ACC112 (cell line): ENCODE measurements at regions not wholly inside any gene's neighbourhood (a gene's known extent, or its start where the extent isn't known, plus 50 kb on each side); places are given as distances from the start of the nearest gene placed in this dataset.
A peak's percentile ranks its signal among the peaks of the same experiment; 100 is the strongest.
"Not testable (repeated sequence)": the region's sequence is repeated elsewhere in the genome, so short reads cannot be mapped to it uniquely, and the experiment has no call there.

Experiments used
- H2AFZ ChIP-seq: fragments of 200-600 bp; sonication (generic); one replicate; pipeline ENCODE4 v1.6.0; 2017; ENCODE audit warnings: antibody characterized with exemption, low read length; ENCODE audit not compliant: unreplicated experiment
- H3K27ac ChIP-seq: fragments of 200-600 bp; sonication (generic); 2 replicates; pipeline ENCODE4 v1.5.1; 2014; ENCODE audit warnings: low read depth, mild to moderate bottlenecking, antibody characterized with exemption, low read length, moderate library complexity
- H3K27me3 ChIP-seq: fragments of 200-600 bp; sonication (generic); 2 replicates; pipeline ENCODE4 v1.6.1; 2014; ENCODE audit warnings: mild to moderate bottlenecking, antibody characterized with exemption, low read length, moderate library complexity, mixed read lengths; ENCODE audit not compliant: insufficient read depth
- H3K36me3 ChIP-seq: fragments of 200-600 bp; sonication (generic); 2 replicates; pipeline ENCODE4 v1.6.1; 2016; ENCODE audit warnings: mild to moderate bottlenecking, antibody characterized with exemption, low read length, moderate library complexity, mixed read lengths; ENCODE audit not compliant: insufficient read depth
- H3K4me1 ChIP-seq: fragments of 200-600 bp; sonication (generic); one replicate; pipeline ENCODE4 v1.6.1; 2016; ENCODE audit warnings: low read length, mixed read lengths; ENCODE audit not compliant: insufficient read depth, unreplicated experiment, control insufficient read depth
- H3K4me3 ChIP-seq: fragments of 200-600 bp; sonication (generic); 2 replicates; pipeline ENCODE4 v1.5.1; 2014; ENCODE audit warnings: mild to moderate bottlenecking, low read depth, low read length
- H3K79me2 ChIP-seq: fragments of 200-600 bp; sonication (generic); one replicate; pipeline ENCODE4 v1.6.0; 2016; ENCODE audit warnings: low read length; ENCODE audit not compliant: control insufficient read depth, unreplicated experiment, insufficient read depth

DNA sequence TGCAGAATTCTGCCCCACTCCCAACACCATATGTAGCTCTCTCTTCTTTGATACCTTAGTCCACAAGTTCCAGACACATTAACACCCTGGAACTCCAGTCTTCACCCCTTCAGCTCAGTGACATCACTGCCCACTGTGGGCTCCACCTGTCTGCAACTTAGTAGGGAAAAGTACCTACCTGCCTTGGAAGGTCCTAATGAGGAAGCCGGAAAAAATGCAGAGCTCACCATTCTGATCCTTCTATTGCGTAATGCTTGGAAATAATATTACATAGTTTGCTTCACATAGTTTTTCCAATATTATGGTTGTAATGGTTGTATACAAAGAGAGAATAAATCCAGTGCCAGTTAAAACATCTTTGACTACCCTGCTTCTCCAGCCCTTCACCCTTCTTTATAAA is 738.4 kb downstream of the RNF144A start:
- no peak overlapping the region for H3K27ac ChIP-seq
- no peaks in the 10 kb centered on the region for H3K79me2 ChIP-seq
- H2AFZ ChIP-seq: no peak overlapping the region
- no peaks in the 10 kb centered on the region for H3K27me3 ChIP-seq
- H3K4me1 ChIP-seq: no peaks in the 10 kb centered on the region
- H3K4me3 ChIP-seq: no peak overlapping the region
- no peaks in the 10 kb centered on the region for H3K36me3 ChIP-seq

DNA sequence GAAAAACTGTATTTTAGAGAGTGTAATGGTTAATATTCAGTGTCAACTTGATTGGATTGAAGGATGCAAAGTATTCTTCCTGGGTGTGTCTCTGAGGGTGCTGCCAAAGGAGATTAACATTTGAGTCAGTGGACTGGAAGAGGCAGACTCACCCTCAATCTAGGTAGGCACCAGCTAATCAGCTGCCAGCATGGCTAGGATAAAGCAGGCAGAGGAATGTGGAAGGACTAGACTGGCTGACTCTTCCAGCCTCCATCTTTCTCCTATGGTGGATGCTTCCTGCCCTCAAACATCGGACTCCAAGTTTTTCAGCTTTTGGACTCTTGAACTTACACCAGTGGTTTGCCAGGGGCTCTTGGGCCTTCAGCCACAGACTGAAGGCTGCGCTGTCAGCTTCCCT is 740.3 kb downstream of the RNF144A start:
- not testable (repeated sequence) for H2AFZ ChIP-seq, H3K4me3 ChIP-seq, H3K79me2 ChIP-seq, H3K36me3 ChIP-seq, H3K27me3 ChIP-seq, H3K4me1 ChIP-seq, H3K27ac ChIP-seq

DNA sequence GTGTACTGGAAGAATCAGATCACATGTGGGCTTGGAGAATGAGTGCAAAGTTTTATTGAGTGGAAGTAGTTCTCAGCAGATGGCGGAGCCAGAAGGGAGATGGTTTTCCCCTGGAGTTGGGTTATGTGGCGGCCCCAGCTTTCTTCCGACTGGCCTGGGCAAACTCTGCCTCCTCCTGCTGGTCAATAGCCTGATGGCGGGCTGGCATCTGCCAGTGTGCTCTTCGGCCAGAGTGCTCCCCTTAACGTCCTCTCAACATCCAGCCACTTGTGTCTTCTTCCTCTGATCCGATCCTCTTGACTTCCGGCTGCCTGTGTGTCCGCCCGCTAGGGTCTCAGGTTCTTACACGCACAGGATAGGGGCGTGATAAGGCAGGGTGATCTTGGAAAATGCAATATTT is 741.3 kb downstream of the RNF144A start:
- no peak overlapping the region for H3K27ac ChIP-seq
- no peaks in the 10 kb centered on the region for H3K36me3 ChIP-seq
- no peak overlapping the region for H2AFZ ChIP-seq
- no peaks in the 10 kb centered on the region for H3K4me1 ChIP-seq
- no peak overlapping the region for H3K4me3 ChIP-seq
- H3K27me3 ChIP-seq: no peaks in the 10 kb centered on the region
- no peaks in the 10 kb centered on the region for H3K79me2 ChIP-seq

DNA sequence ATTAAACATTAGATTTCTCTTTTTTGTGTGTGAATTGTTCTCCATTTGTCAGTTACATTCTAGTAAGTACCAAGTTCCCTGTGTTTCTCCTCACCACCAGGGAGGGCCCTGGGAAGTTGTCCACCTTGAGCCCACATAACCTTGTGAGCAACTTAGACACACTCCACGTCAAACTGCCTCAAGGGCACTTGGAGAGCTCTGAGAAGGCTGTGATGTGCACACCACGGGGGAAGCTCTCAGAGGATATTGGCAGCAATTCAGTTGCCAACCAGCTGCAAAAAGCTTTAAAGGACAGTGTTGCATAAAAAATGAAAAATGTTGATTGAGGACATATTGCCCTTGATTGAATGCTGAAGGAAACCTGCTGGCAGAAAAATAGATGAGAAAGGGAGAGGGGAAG is 743.6 kb downstream of the RNF144A start:
- no peak overlapping the region for H3K27ac ChIP-seq
- H2AFZ ChIP-seq: no peak overlapping the region
- H3K36me3 ChIP-seq: no peaks in the 10 kb centered on the region
- H3K79me2 ChIP-seq: no peaks in the 10 kb centered on the region
- no peak overlapping the region for H3K4me3 ChIP-seq
- no peaks in the 10 kb centered on the region for H3K4me1 ChIP-seq
- no peaks in the 10 kb centered on the region for H3K27me3 ChIP-seq

DNA sequence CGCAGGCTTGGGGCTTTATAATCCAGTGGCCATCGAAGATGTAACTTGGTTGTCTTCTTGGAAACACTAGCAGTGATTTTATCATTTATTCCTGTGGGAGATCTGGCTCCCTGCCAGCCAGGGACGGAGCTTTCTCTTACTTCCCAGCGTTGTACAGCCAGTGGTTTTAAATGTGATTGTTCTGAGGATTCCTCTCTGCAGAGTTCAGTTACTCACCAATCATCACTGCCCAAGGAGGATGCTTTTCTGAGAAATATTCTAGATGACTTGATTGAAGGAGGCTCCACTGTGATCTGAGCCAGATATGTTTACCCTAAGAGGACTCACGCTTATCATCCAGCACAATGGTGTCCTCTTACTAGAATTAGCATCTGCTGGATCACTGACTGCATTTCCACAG is 744.3 kb downstream of the RNF144A start:
- Histone ChIP-seq H3K4me1 (no peaks in the 10 kb centered on the region), H3K4me3 (no peak overlapping the region)

DNA sequence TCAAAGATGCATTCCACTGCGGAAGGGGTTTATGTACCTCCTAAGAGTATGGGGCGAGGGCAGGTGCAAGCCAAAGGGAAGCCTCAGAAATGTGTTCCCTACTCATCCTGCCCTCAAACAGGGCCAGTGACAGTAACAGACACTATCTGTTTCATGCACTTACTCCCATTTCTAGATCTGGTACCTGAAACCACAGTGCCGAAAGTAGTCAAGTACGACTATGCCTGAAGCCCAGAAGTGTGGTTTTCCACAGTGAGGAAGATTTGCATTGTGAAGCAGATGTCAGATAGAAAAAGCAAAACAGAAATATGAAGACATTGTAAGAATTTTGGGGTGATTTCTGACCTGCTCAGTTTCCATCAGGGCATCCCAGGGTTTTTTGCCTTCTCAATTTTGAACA is 748.7 kb downstream of the RNF144A start:
- Histone ChIP-seq H3K4me1 (no peaks in the 10 kb centered on the region), H3K27ac (no peak overlapping the region), H3K36me3 (no peaks in the 10 kb centered on the region), H3K27me3 (no peaks in the 10 kb centered on the region), H2AFZ (no peak overlapping the region), H3K4me3 (no peak overlapping the region), H3K79me2 (no peaks in the 10 kb centered on the region)

More for the DNA sequence above, 744.3 kb downstream of the RNF144A start:
- H3K27ac ChIP-seq: no peak overlapping the region
- no peaks in the 10 kb centered on the region for H3K36me3 ChIP-seq
- no peak overlapping the region for H2AFZ ChIP-seq
- no peaks in the 10 kb centered on the region for H3K79me2 ChIP-seq
- H3K27me3 ChIP-seq: no peaks in the 10 kb centered on the region

DNA sequence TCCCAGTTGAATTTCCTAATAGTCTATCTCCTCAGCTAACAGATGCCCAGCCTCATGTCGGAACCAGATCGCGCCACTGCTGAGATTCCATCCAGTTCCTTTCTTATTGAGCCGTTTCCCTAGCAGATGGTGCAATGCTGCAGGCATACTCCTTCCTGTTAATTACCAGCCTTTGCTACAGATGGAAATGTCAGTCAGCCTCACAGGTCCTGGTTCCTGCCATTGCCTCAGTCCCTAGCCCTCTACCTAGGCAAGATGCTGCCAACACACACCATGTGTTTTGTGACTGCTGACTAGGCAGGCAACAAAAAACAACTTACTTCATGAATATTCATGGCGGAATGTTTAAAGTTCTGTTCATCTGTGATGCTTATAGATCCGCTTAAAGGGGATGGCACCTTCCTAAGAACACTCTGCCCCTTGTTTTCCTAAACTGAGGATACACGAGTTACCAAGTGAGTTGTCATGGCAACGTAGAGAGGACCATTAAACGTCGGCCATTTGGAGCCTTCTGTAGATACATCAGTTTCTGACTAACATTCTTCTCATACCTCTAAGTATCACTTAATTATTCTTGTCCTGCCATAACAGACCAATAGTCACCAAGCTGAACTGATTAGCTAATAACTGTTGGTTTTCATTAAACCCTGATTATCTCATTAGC is 749.5 kb downstream of the RNF144A start:
- Histone ChIP-seq H3K36me3 (no peaks in the 10 kb centered on the region), H3K79me2 (no peaks in the 10 kb centered on the region), H3K4me1 (peaks cover 3% of the 10 kb centered on the region), H3K27ac (no peak overlapping the region), H3K4me3 (no peak overlapping the region), H2AFZ (no peak overlapping the region), H3K27me3 (no peaks in the 10 kb centered on the region)

DNA sequence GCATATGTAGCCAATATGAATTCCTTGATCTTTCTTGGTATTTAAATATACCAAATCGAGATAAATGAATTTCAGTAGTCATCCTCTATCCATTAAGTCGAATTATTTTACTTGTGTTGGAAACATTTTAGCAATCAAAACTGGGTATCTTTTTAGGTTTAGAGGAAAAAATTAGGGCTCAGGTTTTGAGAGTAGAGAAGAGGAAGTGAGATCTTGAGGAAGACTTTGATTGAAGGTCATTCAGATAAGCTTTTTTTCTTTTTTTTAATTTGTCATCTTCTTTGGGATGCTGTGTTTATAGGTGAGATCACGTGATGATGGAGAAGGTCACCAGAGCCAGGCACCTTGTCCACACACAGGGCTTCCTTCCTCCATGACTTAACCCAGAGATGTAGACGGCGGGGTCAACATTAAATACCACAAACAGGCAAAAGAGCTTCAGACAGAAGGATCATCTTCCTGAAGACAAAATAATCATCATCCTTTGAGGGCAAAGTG is 750.1 kb downstream of the RNF144A start:
- no peak overlapping the region for H3K4me3 ChIP-seq
- H3K36me3 ChIP-seq: no peaks in the 10 kb centered on the region
- no peak overlapping the region for H2AFZ ChIP-seq
- no peak overlapping the region for H3K27ac ChIP-seq
- no peaks in the 10 kb centered on the region for H3K27me3 ChIP-seq
- H3K79me2 ChIP-seq: no peaks in the 10 kb centered on the region
- H3K4me1 ChIP-seq: peaks cover 3% of the 10 kb centered on the region

DNA sequence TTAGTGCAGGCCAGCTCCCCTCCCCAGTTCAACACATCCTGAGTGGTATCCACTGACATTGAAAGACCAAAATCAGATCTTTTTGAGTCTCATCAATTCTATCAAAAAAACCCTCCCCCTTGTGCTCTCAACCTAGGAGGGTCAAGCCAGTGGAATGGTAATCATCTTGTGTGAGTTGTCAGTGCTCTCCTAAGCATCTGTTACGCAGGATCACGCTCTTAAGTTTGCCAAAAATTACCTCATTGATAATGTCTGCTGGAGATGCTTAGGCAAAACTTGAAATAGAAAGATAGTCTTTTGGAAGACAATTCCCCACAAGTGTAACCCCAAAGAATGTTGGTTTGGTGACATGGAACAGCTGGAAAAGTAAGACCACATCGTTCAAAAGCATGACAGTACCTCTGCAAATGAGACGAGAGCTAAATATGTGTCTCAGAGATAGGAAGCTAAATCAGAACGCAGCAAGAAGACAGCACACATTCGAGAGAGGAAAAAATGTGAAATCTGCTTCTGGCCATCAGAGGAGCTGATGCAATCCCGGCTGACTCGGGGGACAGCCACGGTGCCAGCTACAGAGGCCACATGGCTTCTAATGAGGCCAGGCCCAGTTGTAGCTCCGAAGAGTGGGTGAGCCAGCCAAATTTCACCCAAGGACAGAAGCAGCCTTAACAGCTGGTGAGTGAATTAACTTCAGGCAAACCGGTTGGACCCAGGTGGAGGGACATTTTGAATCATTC is 753.9 kb downstream of the RNF144A start:
- Histone ChIP-seq H3K79me2 (no peaks in the 10 kb centered on the region), H3K36me3 (no peaks in the 10 kb centered on the region), H3K27ac (no peak overlapping the region), H2AFZ (peak overlapping the region; percentile 14), H3K4me3 (no peak overlapping the region), H3K27me3 (no peaks in the 10 kb centered on the region), H3K4me1 (peaks cover 3% of the 10 kb centered on the region)

DNA sequence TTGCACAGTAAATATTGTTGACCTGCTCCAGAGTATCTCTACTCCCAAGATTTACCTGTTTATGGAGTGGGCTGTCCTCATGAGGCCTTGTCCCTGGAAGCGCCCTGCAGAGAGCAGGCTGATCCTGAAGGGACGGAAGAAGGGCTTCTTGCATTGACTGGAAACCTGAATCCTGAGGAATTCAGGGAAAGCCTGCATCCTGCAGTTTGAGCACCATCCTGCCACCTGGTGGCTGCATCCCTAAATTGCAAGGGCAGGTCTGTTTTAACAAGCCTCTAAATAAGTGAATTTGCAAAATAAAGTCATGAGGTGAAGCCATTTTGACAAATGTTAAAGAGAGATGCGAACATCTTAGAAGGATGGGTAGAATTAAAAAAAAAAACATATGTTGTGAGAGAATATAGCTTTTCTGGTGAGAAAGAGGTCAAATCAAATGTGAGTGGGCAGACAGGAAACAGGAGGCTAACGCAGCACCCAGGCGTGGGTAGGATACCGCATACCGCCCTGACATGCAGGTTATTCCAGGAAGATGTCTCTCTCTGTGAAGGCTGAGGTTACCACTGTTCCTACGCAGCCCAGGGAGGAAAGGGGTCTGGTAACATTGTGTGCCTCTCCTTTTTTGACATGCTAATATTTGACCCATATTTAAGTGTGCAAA is 754.9 kb downstream of the RNF144A start:
- Histone ChIP-seq H3K4me1 (peaks cover 3% of the 10 kb centered on the region), H3K79me2 (no peaks in the 10 kb centered on the region), H3K27me3 (no peaks in the 10 kb centered on the region), H3K4me3 (no peak overlapping the region), H2AFZ (no peak overlapping the region), H3K36me3 (no peaks in the 10 kb centered on the region), H3K27ac (no peak overlapping the region)

DNA sequence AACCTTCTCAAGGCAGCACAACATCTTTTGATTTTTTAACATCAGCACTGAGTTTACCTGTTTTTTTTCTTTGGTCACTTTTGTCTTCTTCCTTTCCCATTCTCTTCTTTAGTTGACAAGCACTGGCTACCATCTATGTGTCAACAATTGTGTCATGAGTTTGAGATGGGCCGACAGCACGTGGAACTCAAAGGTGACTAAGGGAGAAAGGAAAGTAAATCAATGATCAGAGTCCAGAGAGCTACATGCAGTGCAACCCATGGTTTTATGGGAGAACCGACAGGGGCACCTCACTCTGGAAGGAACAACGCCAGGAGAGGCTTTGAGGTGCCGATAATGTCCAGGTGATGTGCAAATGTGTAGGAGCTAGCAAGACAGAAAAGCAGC is 755.5 kb downstream of the RNF144A start:
- H3K36me3 ChIP-seq: no peaks in the 10 kb centered on the region
- H3K27ac ChIP-seq: no peak overlapping the region
- H3K27me3 ChIP-seq: no peaks in the 10 kb centered on the region
- H3K4me1 ChIP-seq: peaks cover 3% of the 10 kb centered on the region
- no peak overlapping the region for H2AFZ ChIP-seq
- H3K79me2 ChIP-seq: no peaks in the 10 kb centered on the region
- no peak overlapping the region for H3K4me3 ChIP-seq
